ENCODE measurements at regions not wholly inside any gene's neighbourhood (a gene's known extent, or its start where the extent isn't known, plus 50 kb on each side); places are given as distances from the start of the nearest gene placed in this dataset.
"Not testable (repeated sequence)": the region's sequence is repeated elsewhere in the genome, so short reads cannot be mapped to it uniquely, and the experiment has no call there.

- in situ Hi-C loops (cut with HindIII; ENCODE audit: low pct_unique_long_range_greater_than_20kb, low sequenced_read_pairs): no loop called here
- no peak for DNase-seq (ENCODE audit: low read depth)
These were observed 106.2 kb downstream of the RTP5 start for GRCh38 chr2:241975593-241976284.

GRCh38 chr2:241976296-241976695 lies 106.8 kb downstream of the RTP5 start:
- in situ Hi-C loops (cut with HindIII; ENCODE audit: low pct_unique_long_range_greater_than_20kb, low sequenced_read_pairs): no loop called here
- no peak for DNase-seq (ENCODE audit: low read depth)

GRCh38 chr2:241977557-241978300 lies 108.2 kb downstream of the RTP5 start:
- in situ Hi-C loops (cut with HindIII; ENCODE audit: low pct_unique_long_range_greater_than_20kb, low sequenced_read_pairs): no loop called here

GRCh38 chr2:241978670-241979069 lies 109.1 kb downstream of the RTP5 start:
- in situ Hi-C loops (cut with HindIII; ENCODE audit: low pct_unique_long_range_greater_than_20kb, low sequenced_read_pairs): no loop called here

More at GRCh38 chr2:241977557-241978300, 108.2 kb downstream of the RTP5 start:
- no peak for DNase-seq (ENCODE audit: low read depth)

GRCh38 chr2:241980193-241980592 lies 110.7 kb downstream of the RTP5 start:
- no peak for DNase-seq (ENCODE audit: low read depth)
- in situ Hi-C loops (cut with HindIII; ENCODE audit: low pct_unique_long_range_greater_than_20kb, low sequenced_read_pairs): no loop called here

More at GRCh38 chr2:241978670-241979069, 109.1 kb downstream of the RTP5 start:
- no peak for DNase-seq (ENCODE audit: low read depth)

GRCh38 chr2:241981076-241981700 lies 111.7 kb downstream of the RTP5 start:
- in situ Hi-C loops (cut with HindIII; ENCODE audit: low pct_unique_long_range_greater_than_20kb, low sequenced_read_pairs): no loop called here
- no peak for DNase-seq (ENCODE audit: low read depth)

- no peak for DNase-seq (ENCODE audit: low read depth)
- in situ Hi-C loops (cut with HindIII; ENCODE audit: low pct_unique_long_range_greater_than_20kb, low sequenced_read_pairs): no loop called here
These were observed 113.4 kb downstream of the RTP5 start for GRCh38 chr2:241982706-241983570.

GRCh38 chr2:241983571-241984270 lies 114.2 kb downstream of the RTP5 start:
- in situ Hi-C loops (cut with HindIII; ENCODE audit: low pct_unique_long_range_greater_than_20kb, low sequenced_read_pairs): no loop called here

GRCh38 chr2:241984271-241984655 lies 114.7 kb downstream of the RTP5 start:
- in situ Hi-C loops (cut with HindIII; ENCODE audit: low pct_unique_long_range_greater_than_20kb, low sequenced_read_pairs): no loop called here

More at GRCh38 chr2:241983571-241984270, 114.2 kb downstream of the RTP5 start:
- no peak for DNase-seq (ENCODE audit: low read depth)

GRCh38 chr2:241984658-241985057 lies 115.1 kb downstream of the RTP5 start:
- in situ Hi-C loops (cut with HindIII; ENCODE audit: low pct_unique_long_range_greater_than_20kb, low sequenced_read_pairs): no loop called here
- DNase-seq (ENCODE audit: low read depth): no peak

More at GRCh38 chr2:241984271-241984655, 114.7 kb downstream of the RTP5 start:
- no peak for DNase-seq (ENCODE audit: low read depth)

- DNase-seq (ENCODE audit: low read depth); in situ Hi-C loops (cut with HindIII; ENCODE audit: low pct_unique_long_range_greater_than_20kb, low sequenced_read_pairs): not testable (repeated sequence)
These were observed 115.8 kb downstream of the RTP5 start for GRCh38 chr2:241985161-241985985.

GRCh38 chr2:241985986-241986329 lies 116.4 kb downstream of the RTP5 start:
- in situ Hi-C loops (cut with HindIII; ENCODE audit: low pct_unique_long_range_greater_than_20kb, low sequenced_read_pairs): no loop called here
- no peak for DNase-seq (ENCODE audit: low read depth)

GRCh38 chr2:241986836-241987641 lies 117.5 kb downstream of the RTP5 start:
- DNase-seq (ENCODE audit: low read depth): no peak
- in situ Hi-C loops (cut with HindIII; ENCODE audit: low pct_unique_long_range_greater_than_20kb, low sequenced_read_pairs): no loop called here

GRCh38 chr2:241987726-241988125 lies 118.2 kb downstream of the RTP5 start:
- in situ Hi-C loops (cut with HindIII; ENCODE audit: low pct_unique_long_range_greater_than_20kb, low sequenced_read_pairs): no loop called here
- DNase-seq (ENCODE audit: low read depth): no peak

GRCh38 chr2:241988146-241988545 lies 118.6 kb downstream of the RTP5 start:
- no peak for DNase-seq (ENCODE audit: low read depth)
- in situ Hi-C loops (cut with HindIII; ENCODE audit: low pct_unique_long_range_greater_than_20kb, low sequenced_read_pairs): no loop called here

- no peak for DNase-seq (ENCODE audit: low read depth)
- in situ Hi-C loops (cut with HindIII; ENCODE audit: low pct_unique_long_range_greater_than_20kb, low sequenced_read_pairs): no loop called here
These were observed 119.5 kb downstream of the RTP5 start for GRCh38 chr2:241989074-241989473.
